ENCODE measurements at regions not wholly inside any gene's neighbourhood (a gene's known extent, or its start where the extent isn't known, plus 50 kb on each side); places are given as distances from the start of the nearest gene placed in this dataset.
"Not testable (repeated sequence)": the region's sequence is repeated elsewhere in the genome, so short reads cannot be mapped to it uniquely, and the experiment has no call there.

- Histone ChIP-seq H3K27me3 (ENCODE audit: insufficient read depth, low read length) (no peaks in the 10 kb centered on the region), H2AFZ (ENCODE audit: low read length, unreplicated experiment) (no peak overlapping the region), H3K36me3 (ENCODE audit: insufficient read depth, low read length) (no peaks in the 10 kb centered on the region), H3K27ac (ENCODE audit: low read depth, low read length) (no peak overlapping the region), H3K79me2 (ENCODE audit: control insufficient read depth, insufficient read depth, low read length, unreplicated experiment) (no peaks in the 10 kb centered on the region), H3K4me1 (ENCODE audit: control insufficient read depth, insufficient read depth, low read length, unreplicated experiment) (no peaks in the 10 kb centered on the region), H3K4me3 (ENCODE audit: low read depth, low read length) (no peak overlapping the region)
Observed at GRCh38 chr2:15756011-15756550, 164.4 kb downstream of the DDX1 start.

GRCh38 chr2:15756882-15757819, 165.5 kb downstream of the DDX1 start:
- H3K79me2 ChIP-seq (ENCODE audit: control insufficient read depth, insufficient read depth, low read length, unreplicated experiment) = no peaks in the 10 kb centered on the region
- no peaks in the 10 kb centered on the region for H3K36me3 ChIP-seq (ENCODE audit: insufficient read depth, low read length)
- H3K4me3 ChIP-seq (ENCODE audit: low read depth, low read length) = no peak overlapping the region
- no peak overlapping the region for H2AFZ ChIP-seq (ENCODE audit: low read length, unreplicated experiment)
- H3K27ac ChIP-seq (ENCODE audit: low read depth, low read length) = no peak overlapping the region
- H3K27me3 ChIP-seq (ENCODE audit: insufficient read depth, low read length) = no peaks in the 10 kb centered on the region
- H3K4me1 ChIP-seq (ENCODE audit: control insufficient read depth, insufficient read depth, low read length, unreplicated experiment) = no peaks in the 10 kb centered on the region

- Histone ChIP-seq H3K36me3 (ENCODE audit: insufficient read depth, low read length) (no peaks in the 10 kb centered on the region), H3K27me3 (ENCODE audit: insufficient read depth, low read length) (no peaks in the 10 kb centered on the region), H2AFZ (ENCODE audit: low read length, unreplicated experiment) (no peak overlapping the region), H3K4me1 (ENCODE audit: control insufficient read depth, insufficient read depth, low read length, unreplicated experiment) (no peaks in the 10 kb centered on the region), H3K79me2 (ENCODE audit: control insufficient read depth, insufficient read depth, low read length, unreplicated experiment) (no peaks in the 10 kb centered on the region), H3K27ac (ENCODE audit: low read depth, low read length) (no peak overlapping the region), H3K4me3 (ENCODE audit: low read depth, low read length) (no peak overlapping the region)
Observed at GRCh38 chr2:15757820-15758586, 166.3 kb downstream of the DDX1 start.

- no peaks in the 10 kb centered on the region for H3K27me3 ChIP-seq (ENCODE audit: insufficient read depth, low read length)
- no peaks in the 10 kb centered on the region for H3K36me3 ChIP-seq (ENCODE audit: insufficient read depth, low read length)
- no peak overlapping the region for H2AFZ ChIP-seq (ENCODE audit: low read length, unreplicated experiment)
- no peak overlapping the region for H3K4me3 ChIP-seq (ENCODE audit: low read depth, low read length)
- H3K79me2 ChIP-seq (ENCODE audit: control insufficient read depth, insufficient read depth, low read length, unreplicated experiment) = no peaks in the 10 kb centered on the region
- no peak overlapping the region for H3K27ac ChIP-seq (ENCODE audit: low read depth, low read length)
- H3K4me1 ChIP-seq (ENCODE audit: control insufficient read depth, insufficient read depth, low read length, unreplicated experiment) = no peaks in the 10 kb centered on the region
Observed at GRCh38 chr2:15758848-15759247, 167.2 kb downstream of the DDX1 start.

- H3K4me1 ChIP-seq (ENCODE audit: control insufficient read depth, insufficient read depth, low read length, unreplicated experiment) = no peaks in the 10 kb centered on the region
- no peak overlapping the region for H2AFZ ChIP-seq (ENCODE audit: low read length, unreplicated experiment)
- H3K27me3 ChIP-seq (ENCODE audit: insufficient read depth, low read length) = no peaks in the 10 kb centered on the region
- H3K79me2 ChIP-seq (ENCODE audit: control insufficient read depth, insufficient read depth, low read length, unreplicated experiment) = no peaks in the 10 kb centered on the region
- no peak overlapping the region for H3K4me3 ChIP-seq (ENCODE audit: low read depth, low read length)
- H3K27ac ChIP-seq (ENCODE audit: low read depth, low read length) = no peak overlapping the region
- no peaks in the 10 kb centered on the region for H3K36me3 ChIP-seq (ENCODE audit: insufficient read depth, low read length)
Observed at GRCh38 chr2:15759385-15759784, 167.7 kb downstream of the DDX1 start.

GRCh38 chr2:15759791-15760190, 168.1 kb downstream of the DDX1 start:
- H3K4me3 ChIP-seq (ENCODE audit: low read depth, low read length); H3K4me1 ChIP-seq (ENCODE audit: control insufficient read depth, insufficient read depth, low read length, unreplicated experiment); H3K79me2 ChIP-seq (ENCODE audit: control insufficient read depth, insufficient read depth, low read length, unreplicated experiment); H3K36me3 ChIP-seq (ENCODE audit: insufficient read depth, low read length); H3K27me3 ChIP-seq (ENCODE audit: insufficient read depth, low read length); H3K27ac ChIP-seq (ENCODE audit: low read depth, low read length); H2AFZ ChIP-seq (ENCODE audit: low read length, unreplicated experiment): not testable (repeated sequence)

- H3K4me1 ChIP-seq (ENCODE audit: control insufficient read depth, insufficient read depth, low read length, unreplicated experiment) = no peaks in the 10 kb centered on the region
- H3K27ac ChIP-seq (ENCODE audit: low read depth, low read length) = no peak overlapping the region
- H2AFZ ChIP-seq (ENCODE audit: low read length, unreplicated experiment) = no peak overlapping the region
- H3K79me2 ChIP-seq (ENCODE audit: control insufficient read depth, insufficient read depth, low read length, unreplicated experiment) = no peaks in the 10 kb centered on the region
- H3K27me3 ChIP-seq (ENCODE audit: insufficient read depth, low read length) = no peaks in the 10 kb centered on the region
- H3K4me3 ChIP-seq (ENCODE audit: low read depth, low read length) = no peak overlapping the region
- H3K36me3 ChIP-seq (ENCODE audit: insufficient read depth, low read length) = no peaks in the 10 kb centered on the region
Observed at GRCh38 chr2:15760232-15760910, 168.7 kb downstream of the DDX1 start.

- Histone ChIP-seq H2AFZ (ENCODE audit: low read length, unreplicated experiment) (no peak overlapping the region), H3K27me3 (ENCODE audit: insufficient read depth, low read length) (no peaks in the 10 kb centered on the region), H3K27ac (ENCODE audit: low read depth, low read length) (no peak overlapping the region), H3K4me3 (ENCODE audit: low read depth, low read length) (no peak overlapping the region), H3K36me3 (ENCODE audit: insufficient read depth, low read length) (no peaks in the 10 kb centered on the region), H3K79me2 (ENCODE audit: control insufficient read depth, insufficient read depth, low read length, unreplicated experiment) (no peaks in the 10 kb centered on the region), H3K4me1 (ENCODE audit: control insufficient read depth, insufficient read depth, low read length, unreplicated experiment) (no peaks in the 10 kb centered on the region)
Observed at GRCh38 chr2:15761056-15761455, 169.4 kb downstream of the DDX1 start.

GRCh38 chr2:15761910-15762309, 170.2 kb downstream of the DDX1 start:
- Histone ChIP-seq H3K4me1 (ENCODE audit: control insufficient read depth, insufficient read depth, low read length, unreplicated experiment) (no peaks in the 10 kb centered on the region), H3K27me3 (ENCODE audit: insufficient read depth, low read length) (no peaks in the 10 kb centered on the region), H3K4me3 (ENCODE audit: low read depth, low read length) (no peak overlapping the region), H3K36me3 (ENCODE audit: insufficient read depth, low read length) (no peaks in the 10 kb centered on the region), H2AFZ (ENCODE audit: low read length, unreplicated experiment) (no peak overlapping the region), H3K27ac (ENCODE audit: low read depth, low read length) (no peak overlapping the region), H3K79me2 (ENCODE audit: control insufficient read depth, insufficient read depth, low read length, unreplicated experiment) (no peaks in the 10 kb centered on the region)

GRCh38 chr2:15762449-15762848, 170.8 kb downstream of the DDX1 start:
- H3K27ac ChIP-seq (ENCODE audit: low read depth, low read length) = no peak overlapping the region
- no peaks in the 10 kb centered on the region for H3K79me2 ChIP-seq (ENCODE audit: control insufficient read depth, insufficient read depth, low read length, unreplicated experiment)
- no peaks in the 10 kb centered on the region for H3K27me3 ChIP-seq (ENCODE audit: insufficient read depth, low read length)
- H3K4me1 ChIP-seq (ENCODE audit: control insufficient read depth, insufficient read depth, low read length, unreplicated experiment) = no peaks in the 10 kb centered on the region
- H2AFZ ChIP-seq (ENCODE audit: low read length, unreplicated experiment) = no peak overlapping the region
- H3K4me3 ChIP-seq (ENCODE audit: low read depth, low read length) = no peak overlapping the region
- H3K36me3 ChIP-seq (ENCODE audit: insufficient read depth, low read length) = no peaks in the 10 kb centered on the region

Data from ACC112 (cell line).